DMS53 (cell line): ENCODE measurements at regions not wholly inside any gene's neighbourhood (a gene's known extent, or its start where the extent isn't known, plus 50 kb on each side); places are given as distances from the start of the nearest gene placed in this dataset.

Source experiments
- DNase-seq: peaks from one replicate; lab custom pipeline; 2025; lab: John Stamatoyannopoulos, UW

DNA sequence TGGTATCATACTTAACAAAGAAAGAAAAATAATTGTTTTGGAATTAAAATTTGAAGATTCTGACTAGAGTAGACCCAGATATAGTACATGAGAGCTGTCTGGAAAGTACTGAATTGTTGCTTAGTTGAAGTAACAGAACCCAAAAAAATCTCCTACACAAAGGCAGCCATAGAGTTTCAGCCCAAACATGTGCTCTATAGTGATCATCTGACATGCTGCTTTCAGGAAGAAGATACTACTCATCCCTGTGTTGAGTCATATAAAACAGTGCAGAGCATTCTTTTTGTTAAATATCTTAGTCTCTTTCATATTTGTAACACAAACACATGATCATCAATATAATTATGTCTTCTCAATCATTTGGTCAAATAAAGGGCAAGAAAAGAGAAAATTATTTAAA is 84.8 kb upstream of the PTPRM start:
- peak; percentile 18 for DNase-seq

DNA sequence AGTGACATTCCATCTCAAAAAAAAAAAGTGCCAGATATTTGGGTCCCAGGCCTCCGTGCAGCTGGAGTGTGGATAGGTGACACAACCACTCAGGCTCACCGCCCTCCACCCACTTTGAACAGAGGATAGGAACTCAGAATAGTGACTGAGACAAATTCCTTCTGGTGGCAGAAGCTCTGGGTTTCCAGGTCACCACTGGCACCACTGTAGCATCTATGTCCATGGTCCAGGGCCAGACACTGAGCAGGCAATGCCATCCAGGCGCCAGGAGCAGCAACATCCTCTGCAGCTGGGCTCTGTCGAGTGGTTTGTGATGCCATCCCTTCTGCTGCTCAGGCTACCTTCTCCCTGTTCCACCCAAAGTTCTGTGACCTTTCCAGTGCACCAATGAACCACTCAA is 81.5 kb upstream of the PTPRM start:
- no peak for DNase-seq

DNA sequence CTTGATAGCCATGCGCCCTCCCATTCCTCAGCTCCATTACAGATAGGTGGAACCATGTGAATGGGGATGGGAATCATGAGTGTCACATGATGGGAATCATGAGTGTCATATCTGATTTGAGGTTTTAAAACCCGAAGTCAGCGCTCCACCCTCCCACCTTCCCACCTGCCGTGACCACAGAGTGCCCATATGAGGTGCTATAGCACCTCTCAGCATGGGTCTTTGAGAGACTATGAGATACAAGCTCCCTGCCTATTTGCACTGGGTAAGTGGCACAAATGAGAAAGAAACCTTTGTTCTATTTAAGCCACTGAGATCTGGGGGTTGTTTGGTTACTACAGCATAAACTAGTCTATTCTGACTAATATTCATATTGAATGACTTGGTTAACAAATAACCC is 78.5 kb upstream of the PTPRM start:
- peak; percentile 78 for DNase-seq

DNA sequence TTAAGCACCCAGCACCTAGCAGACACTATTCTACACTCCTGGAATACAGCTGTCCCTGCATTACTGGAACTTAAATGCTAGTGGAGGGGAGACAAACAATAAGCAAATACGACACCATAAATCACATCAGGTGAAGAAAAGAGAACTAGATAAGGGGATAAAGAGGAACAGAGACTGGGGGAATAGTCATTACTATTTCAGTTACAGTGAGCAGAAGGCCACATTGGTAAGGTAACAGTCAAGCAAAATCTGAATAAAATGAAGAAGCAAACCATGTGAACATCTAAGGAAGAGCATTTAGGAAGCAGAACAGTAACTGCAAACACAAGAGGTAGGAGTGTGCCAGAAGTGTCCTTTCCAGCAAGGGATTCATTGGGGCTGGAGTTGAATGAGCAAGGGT is 77.0 kb upstream of the PTPRM start:
- DNase-seq = no peak

DNA sequence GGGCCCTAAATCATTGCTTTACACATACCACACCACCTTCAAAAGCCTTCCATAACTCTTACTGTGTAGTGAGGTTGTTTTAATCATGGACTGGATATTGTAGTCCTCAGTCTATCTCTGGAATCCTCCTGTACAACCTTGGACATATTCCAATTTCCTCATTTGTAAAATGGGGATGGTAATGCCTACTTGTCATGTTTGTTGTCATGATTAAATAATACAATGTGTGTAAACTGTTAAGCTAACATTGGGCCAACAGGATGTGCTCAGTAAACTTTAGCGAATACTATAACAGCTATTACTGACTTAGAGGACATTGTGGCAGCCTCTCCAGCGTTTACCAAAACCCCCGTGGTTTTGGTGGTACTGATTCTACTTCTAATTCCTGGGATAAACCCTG is 74.7 kb upstream of the PTPRM start:
- DNase-seq = peak; percentile 66

DNA sequence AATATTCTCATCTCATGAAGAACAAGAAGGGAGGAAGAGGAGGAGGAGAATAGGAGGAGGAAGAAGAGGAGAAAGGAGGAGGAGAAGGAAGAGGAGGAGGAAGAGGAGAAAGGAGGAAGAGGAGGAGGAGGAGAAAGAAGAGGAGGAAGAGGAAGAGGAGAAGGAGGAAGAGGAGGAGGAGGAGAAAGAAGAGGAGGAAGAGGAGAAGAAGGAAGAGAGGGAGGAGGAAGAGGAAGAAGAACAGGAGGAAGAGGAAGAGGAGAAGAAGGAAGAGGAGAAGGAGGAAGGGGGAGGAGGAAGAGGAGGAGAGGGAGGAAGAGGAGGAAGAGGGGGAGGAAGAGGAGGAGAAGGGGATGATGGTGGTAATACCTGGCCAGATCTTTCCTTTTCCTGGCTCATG is 70.0 kb upstream of the PTPRM start:
- DNase-seq = no peak

DNA sequence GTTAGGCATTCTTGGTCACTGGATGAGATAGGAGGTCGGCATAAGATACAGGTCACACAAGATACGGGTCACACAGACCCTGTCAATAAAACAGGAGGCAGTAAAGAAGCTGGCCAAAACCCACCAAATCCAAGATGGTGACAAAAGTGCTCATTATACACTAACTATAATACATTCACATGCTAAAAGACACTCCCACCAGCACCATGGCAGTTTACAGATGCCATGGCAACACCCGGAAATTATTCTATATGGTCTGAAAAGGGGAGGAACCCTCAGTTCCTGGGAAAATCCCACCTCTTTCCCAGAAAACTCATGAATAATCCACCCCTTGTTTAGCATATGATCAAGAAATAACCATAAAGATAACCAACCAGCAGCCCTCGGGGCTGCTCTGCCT is 56.0 kb upstream of the PTPRM start:
- DNase-seq = no peak

DNA sequence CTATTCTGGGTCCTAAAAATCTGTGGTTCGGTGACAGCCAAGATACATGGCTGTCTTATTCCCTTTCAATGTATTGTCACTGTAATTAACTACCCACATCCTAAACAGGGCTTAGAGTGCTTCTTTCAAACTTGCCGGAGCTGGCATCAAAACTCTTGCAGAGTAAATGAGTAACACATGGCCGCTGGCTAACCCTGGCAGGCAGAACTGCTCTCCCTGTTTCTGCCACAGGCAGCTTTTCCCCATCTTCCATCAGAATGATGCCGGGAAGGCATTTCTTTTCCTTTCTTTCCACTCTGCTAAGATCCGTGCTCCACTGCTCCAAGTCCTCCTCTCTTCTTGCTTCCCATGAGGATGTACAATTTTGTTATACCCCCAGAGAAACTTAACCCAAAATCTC is 54.8 kb upstream of the PTPRM start:
- DNase-seq = no peak

DNA sequence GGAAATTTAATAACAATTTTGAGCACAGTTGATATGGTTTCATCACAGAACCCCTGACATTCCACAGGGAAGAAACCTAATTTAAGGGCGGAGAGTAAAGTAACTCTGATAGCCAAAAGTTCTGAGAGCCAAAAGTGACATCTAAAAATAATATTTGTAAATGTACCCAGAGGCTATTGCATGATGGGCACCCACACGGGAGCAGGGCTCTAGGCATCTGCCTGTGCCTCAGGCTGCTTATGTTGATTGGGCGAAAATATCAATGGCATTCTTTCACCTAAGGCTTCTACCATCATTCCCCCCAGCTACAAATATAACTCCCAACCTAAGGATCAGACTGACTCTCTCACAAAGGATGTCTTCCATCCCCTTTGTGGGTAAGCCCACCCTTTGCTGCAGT is 54.1 kb upstream of the PTPRM start:
- DNase-seq = no peak

DNA sequence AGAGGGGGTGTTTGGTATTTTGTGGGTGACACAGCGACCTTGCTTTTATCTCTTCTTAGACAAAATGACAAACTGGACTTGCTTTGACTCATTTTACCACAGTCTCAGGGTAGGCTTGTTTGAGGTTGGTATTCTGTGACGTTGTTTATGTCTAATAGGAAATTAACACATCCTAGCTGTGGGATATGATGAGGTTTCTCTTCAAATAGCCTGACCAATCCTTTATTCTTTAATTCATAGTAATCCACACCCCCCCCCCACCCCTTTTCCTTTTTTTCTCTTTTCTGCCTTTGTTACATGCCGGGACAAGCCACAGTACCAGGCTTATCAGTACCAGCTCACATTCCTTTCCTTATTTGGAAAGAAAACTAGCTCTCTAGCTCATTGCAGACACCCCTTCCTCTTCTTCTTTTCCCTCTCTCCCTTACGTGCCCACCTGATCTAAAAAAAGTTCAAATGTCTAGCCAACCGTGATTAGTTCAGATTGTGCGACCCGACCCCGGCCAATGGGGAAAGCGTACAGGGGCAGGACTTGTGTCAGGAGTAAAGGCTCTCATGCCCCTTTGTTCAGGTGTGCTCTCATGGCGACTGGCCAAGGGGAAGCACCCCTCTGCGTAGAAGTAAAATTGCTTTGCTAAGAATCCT is 52.2 kb upstream of the PTPRM start:
- DNase-seq = no peak

DNA sequence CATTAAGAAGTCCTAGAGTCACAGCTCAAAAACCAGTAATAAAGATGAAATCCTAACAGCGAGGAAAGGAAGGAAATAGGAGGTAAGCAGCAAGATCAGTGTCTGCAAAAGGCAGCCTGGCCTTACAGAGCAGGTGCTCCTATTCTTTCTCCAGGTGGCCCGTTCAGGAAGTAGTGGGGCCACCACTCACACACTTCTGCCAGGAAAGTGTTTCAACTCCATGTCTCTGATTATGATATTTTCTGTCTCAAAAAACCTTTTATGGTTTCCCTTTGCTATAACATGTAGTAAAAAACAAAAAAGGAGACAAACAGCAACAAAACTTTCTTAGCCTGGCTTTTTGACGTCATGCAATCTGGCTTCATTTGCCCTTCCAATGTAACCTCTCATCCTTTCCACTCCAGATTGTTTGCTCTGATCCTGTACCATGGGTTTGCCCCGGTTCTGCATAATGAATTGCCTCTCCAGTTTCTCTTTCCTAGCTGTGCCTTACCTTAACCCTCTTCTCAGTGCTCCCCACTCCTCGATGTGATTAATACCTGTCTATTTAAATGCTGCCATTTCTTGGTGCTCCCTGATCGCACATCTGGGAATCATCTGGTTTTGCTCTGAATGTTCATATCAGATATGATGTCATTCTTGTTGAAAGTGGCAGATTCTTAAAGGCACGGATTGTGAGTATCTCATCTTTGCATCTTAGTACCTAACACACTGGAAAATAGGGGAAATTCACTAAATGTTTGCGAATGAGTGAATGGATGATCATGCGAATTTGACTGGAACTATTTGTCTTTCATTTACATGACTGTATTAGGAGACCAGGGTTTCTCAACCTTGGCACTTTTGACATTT is 50.6 kb upstream of the PTPRM start:
- peak; percentile 92 for DNase-seq
